GM23338 (cell line): ENCODE measurements at regions not wholly inside any gene's neighbourhood (a gene's known extent, or its start where the extent isn't known, plus 50 kb on each side); places are given as distances from the start of the nearest gene placed in this dataset.

Experiments used
- CTCF ChIP-seq, 2 experiments: fragments of 200-600 bp in 1 of 2; sonication (generic) in 1 of 2; conservative IDR thresholded peaks; 2 replicates each; pipeline versions ENCODE4 v1.5.1 to v1.6.1; 2016 to 2017; ENCODE audit warnings: antibody characterized with exemption in 2 of 2, low read depth in 2 of 2, mild to moderate bottlenecking in 2 of 2, moderate library complexity in 1 of 2
- ETS1 ChIP-seq: IDR thresholded peaks from 2 replicates; pipeline ENCODE4 v1.6.1; 2016; ENCODE audit warnings: antibody characterized with exemption
- EZH2 ChIP-seq: fragments of 200-600 bp; sonication (generic); IDR thresholded peaks from one replicate; pipeline ENCODE4 v1.8.0; 2017; ENCODE audit warnings: antibody characterized with exemption, mild to moderate bottlenecking, low read depth; ENCODE audit not compliant: unreplicated experiment
- POLR2AphosphoS5 ChIP-seq: IDR thresholded peaks from 2 replicates; pipeline ENCODE4 v1.6.1; 2016; ENCODE audit warnings: antibody characterized with exemption, low read depth
- REST ChIP-seq: IDR thresholded peaks from one replicate; pipeline ENCODE4 v1.6.1; 2018; ENCODE audit warnings: antibody characterized with exemption; ENCODE audit not compliant: unreplicated experiment

- TF ChIP-seq EZH2 (no peak), POLR2AphosphoS5 (no peak), CTCF (conservative IDR thresholded peaks at IDR 0.05; ENCODE audit: low read depth in 2 of 2) (no peak), REST (no peak), ETS1 (no peak)
Observed at GRCh38 chr3:5692446-5692845, 504.9 kb downstream of the EDEM1 start.
